Chondrocyte (in vitro differentiated cells): ENCODE measurements at regions not wholly inside any gene's neighbourhood (a gene's known extent, or its start where the extent isn't known, plus 50 kb on each side); places are given as distances from the start of the nearest gene placed in this dataset.
"Not testable (repeated sequence)": the region's sequence is repeated elsewhere in the genome, so short reads cannot be mapped to it uniquely, and the experiment has no call there.

Source experiments
- DNase-seq: peaks from one replicate; pipeline ENCODE4 v3.0.0; 2021; ENCODE audit warnings: mixed read lengths, low spot score
- H3K27ac Mint-ChIP-seq: one replicate; pipeline ENCODE4 v1.8.0; 2021; ENCODE audit warnings: mild to moderate bottlenecking, moderate library complexity, mixed read lengths; ENCODE audit not compliant: unreplicated experiment
- H3K27me3 Mint-ChIP-seq: 2 replicates; pipeline ENCODE4 v1.8.0; 2021; ENCODE audit warnings: low read depth, mixed read lengths
- H3K36me3 Mint-ChIP-seq: 2 replicates; pipeline ENCODE4 v1.8.0; 2021; ENCODE audit warnings: low read depth, mixed read lengths
- H3K4me1 Mint-ChIP-seq: 2 replicates; pipeline ENCODE4 v1.8.0; 2021; ENCODE audit warnings: low read depth, mild to moderate bottlenecking, mixed read lengths
- H3K4me3 Mint-ChIP-seq: one replicate; pipeline ENCODE4 v1.8.0; 2021; ENCODE audit warnings: mild to moderate bottlenecking, moderate library complexity, mixed read lengths; ENCODE audit not compliant: unreplicated experiment
- H3K9me3 Mint-ChIP-seq: 2 replicates; pipeline ENCODE4 v1.8.0; 2021; ENCODE audit warnings: low read depth, mixed read lengths
- TF ChIP-seq, protein P1 (sequence below): fragments of 200-600 bp; sonication (generic); IDR thresholded peaks from 2 replicates; pipeline ENCODE4 v1.5.0; 2021; ENCODE audit warnings: antibody characterized with exemption, mild to moderate bottlenecking, moderate library complexity

GRCh38 chr4:177803151-177803550, 360.9 kb upstream of the AGA start:
- DNase-seq, result no peak
- H3K4me1 Mint-ChIP-seq, result no peaks in the 10 kb centered on the region
- peaks cover 4% of the 10 kb centered on the region for H3K27me3 Mint-ChIP-seq
- no peaks in the 10 kb centered on the region for H3K9me3 Mint-ChIP-seq
- TF ChIP-seq, protein P1, sequence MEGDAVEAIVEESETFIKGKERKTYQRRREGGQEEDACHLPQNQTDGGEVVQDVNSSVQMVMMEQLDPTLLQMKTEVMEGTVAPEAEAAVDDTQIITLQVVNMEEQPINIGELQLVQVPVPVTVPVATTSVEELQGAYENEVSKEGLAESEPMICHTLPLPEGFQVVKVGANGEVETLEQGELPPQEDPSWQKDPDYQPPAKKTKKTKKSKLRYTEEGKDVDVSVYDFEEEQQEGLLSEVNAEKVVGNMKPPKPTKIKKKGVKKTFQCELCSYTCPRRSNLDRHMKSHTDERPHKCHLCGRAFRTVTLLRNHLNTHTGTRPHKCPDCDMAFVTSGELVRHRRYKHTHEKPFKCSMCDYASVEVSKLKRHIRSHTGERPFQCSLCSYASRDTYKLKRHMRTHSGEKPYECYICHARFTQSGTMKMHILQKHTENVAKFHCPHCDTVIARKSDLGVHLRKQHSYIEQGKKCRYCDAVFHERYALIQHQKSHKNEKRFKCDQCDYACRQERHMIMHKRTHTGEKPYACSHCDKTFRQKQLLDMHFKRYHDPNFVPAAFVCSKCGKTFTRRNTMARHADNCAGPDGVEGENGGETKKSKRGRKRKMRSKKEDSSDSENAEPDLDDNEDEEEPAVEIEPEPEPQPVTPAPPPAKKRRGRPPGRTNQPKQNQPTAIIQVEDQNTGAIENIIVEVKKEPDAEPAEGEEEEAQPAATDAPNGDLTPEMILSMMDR, result no peak
- no peak overlapping the region for H3K4me3 Mint-ChIP-seq
- no peaks in the 10 kb centered on the region for H3K36me3 Mint-ChIP-seq
- no peak overlapping the region for H3K27ac Mint-ChIP-seq

GRCh38 chr4:177809791-177810190, 367.6 kb upstream of the AGA start:
- no peak overlapping the region for H3K27ac Mint-ChIP-seq
- no peak overlapping the region for H3K4me3 Mint-ChIP-seq
- H3K9me3 Mint-ChIP-seq, result no peaks in the 10 kb centered on the region
- H3K27me3 Mint-ChIP-seq, result peaks cover 3% of the 10 kb centered on the region
- no peak for DNase-seq
- H3K4me1 Mint-ChIP-seq, result no peaks in the 10 kb centered on the region
- H3K36me3 Mint-ChIP-seq, result no peaks in the 10 kb centered on the region
- TF ChIP-seq, protein P1, result no peak

GRCh38 chr4:177810220-177810619, 368.0 kb upstream of the AGA start:
- Mint-ChIP-seq H3K36me3 (no peaks in the 10 kb centered on the region), H3K27me3 (peaks cover 3% of the 10 kb centered on the region), H3K4me3 (no peak overlapping the region), H3K4me1 (no peaks in the 10 kb centered on the region), H3K27ac (no peak overlapping the region), H3K9me3 (no peaks in the 10 kb centered on the region)
- DNase-seq, result no peak
- TF ChIP-seq, protein P1, result no peak

GRCh38 chr4:177818392-177818791, 376.2 kb upstream of the AGA start:
- H3K36me3 Mint-ChIP-seq, H3K27me3 Mint-ChIP-seq, DNase-seq, H3K4me1 Mint-ChIP-seq, H3K9me3 Mint-ChIP-seq, H3K27ac Mint-ChIP-seq, H3K4me3 Mint-ChIP-seq: not testable (repeated sequence)

DNA sequence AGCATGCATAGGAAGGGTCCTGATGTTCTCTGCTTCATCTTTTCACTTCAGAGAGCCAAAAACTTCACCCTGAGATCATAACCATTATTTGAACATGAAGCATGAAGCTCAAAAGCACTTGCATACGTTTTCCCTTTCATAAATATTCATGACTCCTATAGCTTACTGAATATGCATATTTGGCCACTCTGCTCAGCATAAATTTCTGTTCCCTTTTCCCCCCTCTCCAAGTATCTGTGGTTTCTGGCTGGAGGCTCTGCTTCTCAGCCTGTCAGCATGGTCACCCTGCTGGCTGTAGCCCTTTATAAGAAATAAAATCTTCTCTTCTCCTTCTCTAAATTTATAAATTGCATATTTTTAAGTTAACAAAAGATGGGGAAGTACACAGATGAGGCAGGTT, 384.7 kb upstream of the AGA start:
- peaks cover 5% of the 10 kb centered on the region for H3K9me3 Mint-ChIP-seq
- H3K4me3 Mint-ChIP-seq, result no peak overlapping the region
- no peaks in the 10 kb centered on the region for H3K4me1 Mint-ChIP-seq
- H3K36me3 Mint-ChIP-seq, result no peaks in the 10 kb centered on the region
- no peak for DNase-seq
- TF ChIP-seq, protein P1, result no peak
- no peak overlapping the region for H3K27ac Mint-ChIP-seq
- H3K27me3 Mint-ChIP-seq, result no peaks in the 10 kb centered on the region

GRCh38 chr4:177841258-177841657, 399.0 kb upstream of the AGA start:
- H3K27ac Mint-ChIP-seq, result no peak overlapping the region
- no peaks in the 10 kb centered on the region for H3K9me3 Mint-ChIP-seq
- H3K27me3 Mint-ChIP-seq, result peaks cover 3% of the 10 kb centered on the region
- H3K36me3 Mint-ChIP-seq, result no peaks in the 10 kb centered on the region
- DNase-seq, result no peak
- H3K4me3 Mint-ChIP-seq, result no peak overlapping the region
- TF ChIP-seq, protein P1, result no peak
- H3K4me1 Mint-ChIP-seq, result no peaks in the 10 kb centered on the region
